Vagina (tissue), 2 donors: ENCODE measurements at regions not wholly inside any gene's neighbourhood (a gene's known extent, or its start where the extent isn't known, plus 50 kb on each side); places are given as distances from the start of the nearest gene placed in this dataset.

ENCODE experiments used
- POLR2A ChIP-seq, 2 donors: fragments of 450-650 bp; IDR thresholded peaks; one replicate each; pipeline ENCODE4 v1.6.1; 2017; ENCODE audit warnings: antibody characterized with exemption in 2 of 2, mild to moderate bottlenecking in 2 of 2, moderate library complexity in 2 of 2
- POLR2AphosphoS5 ChIP-seq, 2 donors: sonication (generic); formaldehyde crosslinking; IDR thresholded peaks; one replicate each; pipeline ENCODE4 v1.9.0; 2017; ENCODE audit warnings: antibody characterized with exemption in 2 of 2, mild to moderate bottlenecking in 2 of 2, low read depth in 1 of 2; ENCODE audit not compliant: insufficient read depth in 1 of 2
- TF ChIP-seq, protein P1 (sequence below), 3 experiments: fragments of 450-650 bp in 2 of 3; fragments of 200-600 bp in 1 of 3; sonication (generic) in 1 of 3; IDR thresholded peaks; one replicate each; pipeline ENCODE4 v1.5.1; 2017 to 2019; ENCODE audit warnings: antibody characterized with exemption in 3 of 3, mild to moderate bottlenecking in 2 of 3, moderate library complexity in 2 of 3

DNA sequence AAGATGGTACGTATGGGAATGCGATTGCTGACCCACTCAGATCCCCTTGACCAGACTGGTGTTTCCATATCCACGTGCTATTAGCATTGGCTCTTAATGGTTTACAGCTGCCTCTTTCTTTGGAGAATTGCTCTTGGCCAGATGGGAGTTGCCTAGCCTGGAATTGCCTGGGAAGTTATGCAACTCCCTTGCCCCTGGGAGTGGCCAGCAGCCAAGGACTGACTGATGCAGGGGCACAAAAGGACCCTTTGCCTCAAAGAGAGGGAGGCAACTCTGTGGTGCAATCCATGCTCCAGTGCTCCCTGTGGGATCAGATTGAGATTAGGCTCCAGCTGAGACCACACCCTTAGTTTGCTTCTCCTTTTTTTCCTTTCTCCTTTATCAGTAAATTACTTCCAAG lies 203.5 kb upstream of the JAG1 start:
- TF ChIP-seq, protein P1, sequence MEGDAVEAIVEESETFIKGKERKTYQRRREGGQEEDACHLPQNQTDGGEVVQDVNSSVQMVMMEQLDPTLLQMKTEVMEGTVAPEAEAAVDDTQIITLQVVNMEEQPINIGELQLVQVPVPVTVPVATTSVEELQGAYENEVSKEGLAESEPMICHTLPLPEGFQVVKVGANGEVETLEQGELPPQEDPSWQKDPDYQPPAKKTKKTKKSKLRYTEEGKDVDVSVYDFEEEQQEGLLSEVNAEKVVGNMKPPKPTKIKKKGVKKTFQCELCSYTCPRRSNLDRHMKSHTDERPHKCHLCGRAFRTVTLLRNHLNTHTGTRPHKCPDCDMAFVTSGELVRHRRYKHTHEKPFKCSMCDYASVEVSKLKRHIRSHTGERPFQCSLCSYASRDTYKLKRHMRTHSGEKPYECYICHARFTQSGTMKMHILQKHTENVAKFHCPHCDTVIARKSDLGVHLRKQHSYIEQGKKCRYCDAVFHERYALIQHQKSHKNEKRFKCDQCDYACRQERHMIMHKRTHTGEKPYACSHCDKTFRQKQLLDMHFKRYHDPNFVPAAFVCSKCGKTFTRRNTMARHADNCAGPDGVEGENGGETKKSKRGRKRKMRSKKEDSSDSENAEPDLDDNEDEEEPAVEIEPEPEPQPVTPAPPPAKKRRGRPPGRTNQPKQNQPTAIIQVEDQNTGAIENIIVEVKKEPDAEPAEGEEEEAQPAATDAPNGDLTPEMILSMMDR (IDR thresholded peaks at IDR 0.05) = no peak
- TF ChIP-seq POLR2A (IDR thresholded peaks at IDR 0.05) (no peak), POLR2AphosphoS5 (IDR thresholded peaks at IDR 0.05; ENCODE audit: insufficient read depth in 1 of 2, low read depth in 1 of 2) (no peak)
